IPS-15b (cell line): ENCODE measurements at regions not wholly inside any gene's neighbourhood (a gene's known extent, or its start where the extent isn't known, plus 50 kb on each side); places are given as distances from the start of the nearest gene placed in this dataset.

Experiments
- H3K27me3 ChIP-seq: one replicate; pipeline ENCODE4 v1.6.1; 2013; ENCODE audit warnings: low read length; ENCODE audit not compliant: control insufficient read depth, insufficient read depth
- H3K36me3 ChIP-seq: one replicate; pipeline ENCODE4 v1.6.1; 2013; ENCODE audit warnings: low read length; ENCODE audit not compliant: control insufficient read depth, insufficient read depth
- H3K4me1 ChIP-seq: one replicate; pipeline ENCODE4 v1.6.1; 2013; ENCODE audit warnings: mild to moderate bottlenecking, low read length; ENCODE audit not compliant: control insufficient read depth, insufficient read depth
- H3K4me3 ChIP-seq: one replicate; pipeline ENCODE4 v1.5.1; 2013; ENCODE audit warnings: low read depth, low read length
- H3K9ac ChIP-seq: one replicate; pipeline ENCODE4 v1.6.1; 2013; ENCODE audit warnings: low read depth, mild to moderate bottlenecking, low read length
- H3K9me3 ChIP-seq: one replicate; pipeline ENCODE4 v1.6.1; 2013; ENCODE audit warnings: mild to moderate bottlenecking, low read length; ENCODE audit not compliant: control insufficient read depth, insufficient read depth

DNA sequence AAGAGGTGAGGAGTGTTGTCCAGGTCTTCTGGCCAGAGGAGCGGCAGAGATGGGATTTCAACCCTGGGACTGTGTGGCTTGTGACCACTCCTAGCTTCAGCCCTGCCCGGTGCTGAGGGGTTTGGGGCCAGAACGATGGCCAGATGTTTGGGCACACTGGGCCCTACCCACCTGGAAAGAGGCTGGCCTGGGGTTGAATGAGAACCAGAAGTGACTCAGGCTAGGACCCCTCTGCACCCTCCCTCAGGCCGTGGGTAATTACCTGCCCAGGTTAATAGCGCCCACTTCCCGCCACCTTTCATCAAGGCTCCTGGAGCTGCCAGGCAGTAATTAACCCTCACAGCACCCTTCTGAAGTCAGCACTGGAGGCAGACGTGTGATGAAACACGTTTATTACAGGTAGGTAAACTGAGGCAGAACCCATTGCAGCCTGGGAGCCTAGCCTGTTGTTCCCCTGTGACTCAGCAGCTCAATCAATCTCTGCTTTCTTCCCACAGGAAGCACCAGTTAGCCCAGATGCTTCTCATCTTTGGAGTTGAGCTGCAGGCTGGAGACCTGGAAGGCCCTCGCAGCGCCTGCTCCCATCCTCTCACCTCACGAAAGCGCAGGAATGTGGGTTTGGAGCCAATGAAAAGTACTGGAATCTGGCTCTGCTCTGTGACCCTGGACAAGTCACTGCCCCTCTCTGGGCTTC is 120.8 kb downstream of the CEBPB start:
- H3K27me3 ChIP-seq = no peaks in the 10 kb centered on the region
- no peaks in the 10 kb centered on the region for H3K9me3 ChIP-seq
- no peaks in the 10 kb centered on the region for H3K36me3 ChIP-seq
- H3K9ac ChIP-seq = no peak overlapping the region
- H3K4me3 ChIP-seq = no peak overlapping the region
- H3K4me1 ChIP-seq = peaks cover 7% of the 10 kb centered on the region

DNA sequence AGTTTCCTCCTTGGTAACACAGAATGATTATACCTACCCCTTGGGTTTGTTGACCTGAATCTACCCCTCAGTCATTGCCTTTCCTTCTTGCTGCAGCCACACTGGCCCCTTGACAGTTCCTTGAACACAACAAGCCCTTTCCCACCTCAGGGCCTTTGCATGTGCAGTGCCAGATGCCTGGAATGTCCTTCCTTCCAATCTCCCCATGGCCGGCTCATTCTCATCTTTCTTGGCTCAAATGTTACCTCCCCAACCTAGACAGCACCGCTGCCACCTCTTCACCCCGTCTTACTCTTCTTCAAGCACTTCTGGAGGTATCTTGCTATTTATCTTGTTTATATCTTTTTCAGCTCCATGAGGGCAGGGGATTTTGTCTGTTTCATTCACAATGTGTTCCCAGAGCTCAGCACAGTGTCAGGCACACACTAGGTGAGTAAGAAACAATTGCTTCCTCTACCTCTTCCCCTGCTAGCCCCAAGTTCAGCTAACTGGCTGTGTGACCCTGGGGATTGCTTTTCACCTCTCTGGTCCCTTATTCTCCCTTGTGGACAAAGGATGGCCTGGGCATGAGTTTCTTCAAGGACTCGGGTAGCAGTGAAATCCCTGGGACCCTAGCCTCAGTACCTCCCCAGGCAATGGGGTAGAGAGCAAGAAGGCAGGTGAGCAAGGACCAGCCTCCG is 121.5 kb downstream of the CEBPB start:
- no peak overlapping the region for H3K9ac ChIP-seq
- peaks cover 5% of the 10 kb centered on the region for H3K4me1 ChIP-seq
- H3K27me3 ChIP-seq = no peaks in the 10 kb centered on the region
- H3K9me3 ChIP-seq = no peaks in the 10 kb centered on the region
- no peaks in the 10 kb centered on the region for H3K36me3 ChIP-seq
- no peak overlapping the region for H3K4me3 ChIP-seq

DNA sequence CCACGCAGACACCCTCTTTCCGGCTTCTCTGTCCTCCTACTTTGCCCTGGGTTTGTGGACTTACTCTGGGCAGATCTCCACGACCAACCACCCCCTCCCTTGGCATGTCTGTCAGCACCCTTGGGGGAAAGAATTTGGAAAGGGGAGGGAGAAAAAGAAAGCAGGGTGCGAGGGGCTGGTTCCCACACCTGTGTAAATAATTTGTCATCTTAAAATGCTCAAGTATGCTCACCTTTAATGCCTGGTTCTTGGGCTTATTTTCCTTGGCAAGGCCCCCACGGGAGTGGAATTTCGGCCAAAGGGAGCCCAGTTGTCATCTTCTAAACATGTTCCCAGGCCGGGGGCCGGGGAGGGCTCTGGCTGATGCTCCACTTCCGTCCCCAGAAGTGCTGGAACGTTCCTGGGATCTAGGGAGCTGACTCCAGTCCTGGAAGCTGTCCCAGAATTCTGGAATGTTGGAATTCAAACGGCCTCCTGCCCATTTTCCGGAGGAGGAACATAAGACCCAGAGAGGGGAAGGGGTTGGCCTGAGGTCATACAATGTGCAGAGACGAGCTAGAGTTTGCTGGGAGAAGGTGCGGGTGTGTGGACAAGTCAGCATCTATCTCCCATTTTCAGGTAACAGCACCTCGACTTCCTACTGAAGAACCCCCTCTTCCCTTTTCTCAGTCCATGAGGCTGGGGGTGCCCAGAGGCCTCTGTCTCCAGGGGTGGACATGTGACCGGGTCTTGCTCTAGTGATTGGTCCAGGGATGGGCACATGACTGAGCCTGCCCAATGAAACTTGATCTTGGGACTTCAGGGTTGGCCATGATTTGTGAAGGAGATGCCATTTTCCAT is 122.3 kb downstream of the CEBPB start:
- Histone ChIP-seq H3K9me3 (no peaks in the 10 kb centered on the region), H3K4me3 (no peak overlapping the region), H3K4me1 (peaks cover 5% of the 10 kb centered on the region), H3K36me3 (no peaks in the 10 kb centered on the region), H3K27me3 (no peaks in the 10 kb centered on the region), H3K9ac (no peak overlapping the region)

DNA sequence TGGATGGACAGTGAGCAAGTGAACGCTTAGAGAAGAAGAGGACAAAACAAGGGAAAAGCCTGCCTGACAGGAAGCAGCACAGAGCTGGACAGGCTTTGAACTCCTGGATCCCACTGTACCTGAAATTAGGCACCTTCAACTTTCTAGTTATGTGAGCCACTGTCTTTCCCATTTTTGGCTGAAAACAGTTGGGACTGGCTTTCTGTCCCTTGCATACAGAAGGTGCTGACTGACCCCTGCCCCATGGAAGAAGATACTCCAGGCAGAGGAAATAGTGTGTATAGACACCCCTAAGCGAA is 122.8 kb downstream of the CEBPB start:
- Histone ChIP-seq H3K9me3 (no peaks in the 10 kb centered on the region), H3K4me3 (no peak overlapping the region), H3K4me1 (peaks cover 3% of the 10 kb centered on the region), H3K36me3 (no peaks in the 10 kb centered on the region), H3K9ac (no peak overlapping the region), H3K27me3 (no peaks in the 10 kb centered on the region)

DNA sequence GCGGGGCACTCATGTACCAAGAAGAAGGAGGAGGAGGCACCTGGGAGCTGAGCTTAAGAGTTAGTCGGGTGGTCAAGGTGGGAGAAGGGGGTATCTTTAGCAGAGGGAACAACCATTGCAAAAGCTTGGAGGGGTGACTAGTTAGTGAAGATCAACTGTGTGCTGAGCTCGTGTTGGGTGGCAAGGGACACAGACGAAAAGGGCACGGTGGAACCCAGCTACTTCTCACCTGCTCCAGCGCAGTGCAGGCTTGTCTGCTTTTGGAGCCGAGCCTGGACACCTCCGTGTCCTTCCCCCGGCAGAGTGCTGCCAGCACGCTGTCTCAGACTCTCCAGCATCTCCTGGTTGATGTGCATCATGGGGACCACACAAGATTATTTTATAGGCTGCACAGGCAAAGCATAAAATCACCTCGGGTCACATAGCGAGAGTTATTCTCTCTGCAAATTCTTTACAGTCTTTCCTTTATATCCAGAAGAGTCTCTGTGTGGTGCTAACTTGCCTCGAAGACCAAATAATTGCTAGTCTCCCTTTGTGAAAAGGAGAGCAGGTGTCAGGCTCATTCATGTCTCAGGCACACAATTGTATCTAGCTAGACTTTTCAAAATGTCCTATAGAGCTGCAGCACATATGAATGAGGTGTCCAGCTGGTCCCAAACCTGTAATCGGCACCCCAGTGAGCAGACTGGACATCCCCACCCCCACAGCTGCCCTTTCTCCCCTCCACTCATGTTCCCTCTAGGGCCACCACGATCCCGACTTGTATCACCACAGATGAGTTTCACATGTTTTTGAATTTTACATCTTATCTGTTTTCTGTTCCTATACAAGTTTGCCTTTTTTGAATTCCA is 123.4 kb downstream of the CEBPB start:
- H3K4me1 ChIP-seq = peaks cover 2% of the 10 kb centered on the region

DNA sequence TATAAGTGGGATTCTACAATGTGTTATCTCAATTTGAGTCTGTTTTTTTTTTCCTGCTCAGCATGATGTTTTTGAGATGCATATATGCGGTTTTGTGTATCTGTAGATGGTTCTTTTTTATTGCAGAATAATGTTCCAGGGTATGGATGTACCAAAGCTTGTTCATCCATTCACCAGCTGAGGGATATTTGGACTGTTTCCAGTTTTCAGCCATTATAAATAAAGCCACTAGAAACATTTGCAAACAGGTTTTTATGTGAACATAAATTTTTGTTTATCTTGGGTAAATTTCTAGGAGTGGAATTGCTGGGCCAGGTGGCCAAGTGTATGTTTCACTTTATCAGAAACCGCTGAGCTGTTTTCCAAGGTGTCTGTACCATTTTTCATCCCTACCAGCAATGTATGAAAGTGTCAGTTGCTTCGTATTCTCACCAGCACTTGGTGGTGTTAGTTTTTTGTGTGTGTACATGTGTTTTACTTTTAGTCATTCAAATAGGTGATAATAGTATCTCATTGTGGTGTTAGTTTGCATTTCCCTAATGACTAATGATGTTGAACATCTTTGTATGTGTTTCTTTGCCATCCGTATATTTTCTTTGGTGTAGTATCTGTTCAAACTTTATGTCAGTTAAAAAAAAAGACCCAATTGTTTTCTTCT is 124.2 kb downstream of the CEBPB start:
- H3K4me1 ChIP-seq = no peaks in the 10 kb centered on the region
- H3K9ac ChIP-seq = no peak overlapping the region
- H3K4me3 ChIP-seq = no peak overlapping the region
- no peaks in the 10 kb centered on the region for H3K9me3 ChIP-seq
- no peaks in the 10 kb centered on the region for H3K27me3 ChIP-seq
- H3K36me3 ChIP-seq = no peaks in the 10 kb centered on the region

More for the DNA sequence above, 123.4 kb downstream of the CEBPB start:
- Histone ChIP-seq H3K9me3 (no peaks in the 10 kb centered on the region), H3K4me3 (no peak overlapping the region), H3K36me3 (no peaks in the 10 kb centered on the region), H3K9ac (no peak overlapping the region), H3K27me3 (no peaks in the 10 kb centered on the region)

DNA sequence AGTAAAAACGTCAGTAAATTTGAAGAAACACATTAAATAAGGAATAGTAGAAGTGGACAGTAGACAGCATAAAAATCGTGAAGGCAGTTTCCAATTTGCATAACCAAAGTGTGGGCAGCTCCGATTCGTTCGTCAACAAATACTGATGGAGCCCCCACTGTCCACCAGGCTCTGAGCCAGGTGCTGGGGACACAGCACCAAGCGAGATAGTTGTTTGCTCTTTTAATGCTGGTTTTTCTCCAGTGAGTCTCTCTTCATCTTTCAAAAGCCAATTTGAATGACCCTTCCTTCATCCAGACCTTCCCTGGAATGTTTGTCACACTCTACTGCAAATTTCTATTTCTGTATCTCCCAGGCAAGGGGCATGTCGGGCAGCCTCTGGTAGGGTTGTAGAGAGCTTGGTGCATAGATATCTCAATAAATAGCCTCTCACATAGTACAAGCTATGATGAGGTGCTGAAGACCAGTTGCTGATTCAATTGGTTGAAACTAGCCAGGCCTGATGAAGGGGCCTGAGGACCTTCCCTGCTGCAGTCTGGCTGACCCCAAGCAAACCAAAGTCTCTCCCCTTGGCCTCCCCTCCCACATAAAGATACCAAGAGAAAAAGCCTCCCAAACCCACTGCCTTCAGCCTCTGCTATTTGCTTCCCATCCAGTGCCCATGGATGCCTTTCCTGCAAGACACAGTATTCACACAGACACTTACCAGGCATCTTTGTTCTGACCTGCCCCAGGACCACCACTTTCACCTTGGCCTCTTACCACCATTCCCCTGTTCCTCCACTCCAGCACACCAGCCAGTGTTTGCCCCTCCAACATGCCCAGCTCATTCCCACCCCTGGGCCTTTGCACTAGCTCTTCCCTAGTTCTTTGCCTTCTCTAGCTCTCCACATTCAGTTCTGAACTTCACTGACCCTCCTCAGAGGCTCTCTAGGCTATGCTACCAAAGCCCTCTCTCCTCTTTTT is 125.2 kb downstream of the CEBPB start:
- Histone ChIP-seq H3K4me1 (peaks cover 3% of the 10 kb centered on the region), H3K9me3 (no peaks in the 10 kb centered on the region), H3K36me3 (no peaks in the 10 kb centered on the region), H3K27me3 (no peaks in the 10 kb centered on the region), H3K4me3 (no peak overlapping the region), H3K9ac (no peak overlapping the region)

DNA sequence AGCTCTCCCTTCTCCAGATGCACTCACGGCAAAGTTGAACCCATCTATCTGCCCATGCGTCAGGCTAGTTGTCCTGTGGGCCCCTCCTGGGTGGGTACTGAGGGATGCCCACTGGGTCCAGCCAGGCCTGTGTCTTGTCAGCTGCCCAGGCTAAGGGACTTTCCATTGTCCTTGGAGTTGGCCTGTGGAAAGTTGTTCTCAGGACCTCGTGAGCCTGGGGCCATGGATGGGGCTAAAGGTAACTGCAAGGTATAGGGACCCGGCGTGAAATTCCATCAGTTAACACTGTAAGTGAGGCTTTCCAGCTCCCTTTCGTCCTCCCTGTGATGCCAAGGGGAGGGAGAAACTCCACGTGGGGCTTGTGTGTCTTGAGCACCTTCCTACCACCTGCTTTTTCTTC is 126.5 kb downstream of the CEBPB start:
- H3K36me3 ChIP-seq = no peaks in the 10 kb centered on the region
- H3K4me1 ChIP-seq = peaks cover 9% of the 10 kb centered on the region
- no peaks in the 10 kb centered on the region for H3K27me3 ChIP-seq
- H3K9me3 ChIP-seq = no peaks in the 10 kb centered on the region
- H3K4me3 ChIP-seq = no peak overlapping the region
- no peak overlapping the region for H3K9ac ChIP-seq

DNA sequence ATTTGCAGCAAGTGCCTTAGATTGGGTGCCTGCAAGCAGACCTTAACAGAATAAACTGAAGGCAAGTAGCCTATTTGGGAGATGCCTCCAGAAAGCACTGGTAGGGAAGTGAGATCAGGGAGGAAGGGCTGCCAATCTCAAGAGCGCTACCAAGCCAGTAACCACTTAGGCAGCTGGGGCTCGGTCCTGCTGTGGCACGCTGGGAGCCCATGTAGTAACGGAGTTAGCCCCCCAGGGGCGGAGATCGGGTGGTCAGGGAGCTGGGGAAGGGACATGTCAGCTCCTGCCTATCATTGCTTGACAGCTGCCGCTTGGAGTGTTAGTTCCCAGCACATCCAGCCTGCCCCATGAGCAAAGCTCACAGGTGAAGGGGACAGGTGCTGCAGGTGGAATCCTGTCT is 127.0 kb downstream of the CEBPB start:
- Histone ChIP-seq H3K4me1 (peaks cover 9% of the 10 kb centered on the region), H3K9ac (no peak overlapping the region), H3K9me3 (no peaks in the 10 kb centered on the region), H3K4me3 (no peak overlapping the region), H3K27me3 (no peaks in the 10 kb centered on the region), H3K36me3 (no peaks in the 10 kb centered on the region)

DNA sequence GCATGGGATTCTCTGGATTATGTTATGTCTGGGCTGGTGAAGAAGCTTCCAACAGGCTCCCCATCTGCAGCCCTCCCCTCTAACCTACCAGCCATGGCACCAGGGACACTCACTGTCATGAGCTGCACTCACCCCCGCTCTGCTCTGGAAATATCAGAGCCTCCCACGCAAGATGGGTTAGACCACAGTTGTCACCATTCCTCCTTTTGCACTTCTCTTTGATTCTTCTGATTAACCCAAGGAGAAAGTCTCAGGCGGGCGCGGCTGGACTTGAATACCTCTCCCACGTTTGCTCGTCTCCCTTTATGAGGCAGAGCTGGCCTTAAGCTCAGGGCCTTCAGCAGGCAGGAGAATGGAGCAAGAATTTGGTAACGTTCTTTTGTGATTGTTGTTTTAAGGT is 128.1 kb downstream of the CEBPB start:
- Histone ChIP-seq H3K27me3 (no peaks in the 10 kb centered on the region), H3K4me3 (no peak overlapping the region), H3K9ac (no peak overlapping the region), H3K9me3 (no peaks in the 10 kb centered on the region), H3K36me3 (no peaks in the 10 kb centered on the region), H3K4me1 (peaks cover 9% of the 10 kb centered on the region)
